Activated CD4-positive, alpha-beta T cell treated with anti-CD3 and anti-CD28 coated beads, Interleukin-2, Interleukin-6, amounts not matched to agents 100 ng/mL and 50 ng/mL, durations not matched to agents 16 hours and 8 hours (primary cell): ENCODE measurements at regions not wholly inside any gene's neighbourhood (a gene's known extent, or its start where the extent isn't known, plus 50 kb on each side); places are given as distances from the start of the nearest gene placed in this dataset.

Source experiments
- DNase-seq: peaks from one replicate; pipeline ENCODE4 v3.0.0-alpha.2; 2020

DNA sequence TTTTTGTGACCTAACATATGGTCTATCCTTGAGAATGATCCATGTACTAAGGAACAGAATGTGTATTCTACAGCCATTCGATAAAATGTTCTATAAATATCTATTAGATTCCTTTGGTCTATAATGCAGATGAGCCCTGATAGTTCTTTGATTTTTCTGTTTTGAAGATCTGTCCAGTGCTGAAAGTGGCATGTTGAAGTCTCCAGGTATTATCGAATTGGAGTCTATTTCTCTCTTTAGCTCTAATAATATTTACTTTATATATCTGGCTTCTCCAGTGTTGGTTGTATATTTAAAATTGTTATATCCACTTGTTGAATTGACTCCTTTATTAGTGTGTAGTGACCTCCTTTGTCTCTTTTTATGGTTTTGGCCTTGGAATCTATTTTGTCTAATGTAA is 377.9 kb downstream of the ARL6IP6 start:
- no peak for DNase-seq

GRCh38 chr2:153091344-153091743 is 372.9 kb downstream of the ARL6IP6 start:
- no peak for DNase-seq

- no peak for DNase-seq
These were observed 360.9 kb downstream of the ARL6IP6 start for GRCh38 chr2:153079315-153079714.

GRCh38 chr2:153077311-153077710 is 358.9 kb downstream of the ARL6IP6 start:
- DNase-seq: no peak

- no peak for DNase-seq
These were observed 355.8 kb downstream of the ARL6IP6 start for GRCh38 chr2:153074207-153074606.

DNA sequence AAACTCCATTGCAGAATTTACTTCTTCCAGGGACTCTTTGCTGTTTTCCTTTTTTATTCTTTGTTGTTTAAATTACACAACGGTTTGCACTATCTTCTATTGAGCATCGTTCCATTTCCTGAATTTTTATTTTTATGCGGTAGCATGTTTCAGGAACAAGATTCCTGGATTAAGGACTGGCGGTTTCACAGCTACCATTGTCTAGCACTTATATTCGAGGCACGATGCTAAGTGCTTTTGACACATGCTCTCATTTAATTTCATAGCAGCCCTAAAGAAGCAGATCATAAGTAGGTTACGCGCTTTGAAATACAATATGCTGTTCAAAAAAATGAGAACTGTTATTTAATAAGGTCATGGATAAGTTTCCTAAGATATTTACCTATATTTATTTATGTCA is 354.4 kb downstream of the ARL6IP6 start:
- DNase-seq: no peak

DNA sequence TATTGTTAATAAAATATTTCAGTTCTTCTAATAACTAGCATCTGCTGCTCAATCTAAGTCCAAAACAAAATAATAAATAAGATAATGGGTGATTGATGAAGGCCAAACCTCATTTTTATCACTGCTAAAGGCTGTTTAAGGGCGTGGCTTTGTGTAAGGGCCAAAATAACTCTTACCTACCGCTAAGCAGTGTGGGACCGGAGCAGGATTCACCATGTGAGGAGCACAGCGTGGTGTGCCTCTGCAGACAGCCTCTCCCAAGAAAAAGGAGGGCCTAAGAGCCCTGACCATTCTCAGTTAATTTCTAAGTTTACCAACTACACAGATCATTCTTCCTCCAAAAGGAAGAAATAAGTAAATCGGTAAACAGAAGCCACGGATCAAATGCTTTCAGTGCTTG is 353.7 kb downstream of the ARL6IP6 start:
- DNase-seq: no peak

- no peak for DNase-seq
These were observed 352.7 kb downstream of the ARL6IP6 start for GRCh38 chr2:153071090-153071489.

GRCh38 chr2:153068915-153069314 is 350.5 kb downstream of the ARL6IP6 start:
- DNase-seq: no peak

DNA sequence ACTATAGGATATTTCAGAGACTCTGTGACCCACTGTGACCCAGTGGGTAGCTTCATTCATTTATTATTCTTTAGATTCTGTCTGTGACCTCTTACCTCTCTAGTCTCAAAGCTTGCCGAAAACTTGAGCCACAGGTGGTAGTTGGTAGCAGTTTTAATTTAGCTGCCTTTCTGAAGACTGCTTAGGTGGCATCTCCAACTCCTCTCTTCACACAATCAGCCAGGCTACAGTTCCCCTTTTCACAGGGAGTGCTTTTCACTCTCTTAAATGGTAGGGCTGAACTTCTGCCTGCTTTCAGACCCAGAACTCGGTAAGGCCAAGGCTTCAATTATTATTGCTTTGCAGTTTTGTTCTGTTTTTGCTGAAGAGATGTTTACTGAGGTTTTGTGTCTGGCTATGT is 349.6 kb downstream of the ARL6IP6 start:
- no peak for DNase-seq

DNA sequence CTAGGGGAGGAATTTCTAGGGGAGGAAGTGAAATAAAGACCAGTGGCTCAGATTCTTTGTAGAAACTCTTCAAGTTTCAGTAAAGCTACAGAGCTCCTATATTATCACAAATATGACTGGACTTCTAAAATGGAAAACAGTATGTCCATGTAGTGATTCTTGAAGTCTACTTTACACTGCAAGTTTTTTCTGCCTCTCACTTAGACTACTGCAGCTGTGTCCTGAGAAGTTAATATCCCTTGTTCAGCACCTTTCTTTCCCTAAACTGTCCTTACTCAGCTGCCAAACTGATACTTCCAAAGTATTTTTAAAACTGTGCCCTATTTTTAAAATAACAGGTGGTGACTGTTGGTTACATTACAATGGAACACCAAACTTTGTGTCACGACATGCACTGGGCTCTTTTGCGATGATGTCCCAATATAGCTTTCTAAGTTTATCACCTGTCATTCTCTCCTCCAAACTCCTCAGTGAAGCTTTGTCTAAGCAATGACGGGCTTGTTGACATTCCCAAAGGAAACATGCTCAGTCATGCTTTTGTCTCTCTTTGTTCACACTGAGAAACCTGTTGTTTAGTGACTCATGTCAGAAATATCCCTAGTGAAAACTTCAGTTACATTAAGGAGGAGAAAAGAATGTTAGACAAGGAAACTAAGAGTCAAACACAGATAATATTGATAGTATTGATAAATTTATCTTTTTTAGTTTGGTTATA is 341.1 kb downstream of the ARL6IP6 start:
- no peak for DNase-seq

DNA sequence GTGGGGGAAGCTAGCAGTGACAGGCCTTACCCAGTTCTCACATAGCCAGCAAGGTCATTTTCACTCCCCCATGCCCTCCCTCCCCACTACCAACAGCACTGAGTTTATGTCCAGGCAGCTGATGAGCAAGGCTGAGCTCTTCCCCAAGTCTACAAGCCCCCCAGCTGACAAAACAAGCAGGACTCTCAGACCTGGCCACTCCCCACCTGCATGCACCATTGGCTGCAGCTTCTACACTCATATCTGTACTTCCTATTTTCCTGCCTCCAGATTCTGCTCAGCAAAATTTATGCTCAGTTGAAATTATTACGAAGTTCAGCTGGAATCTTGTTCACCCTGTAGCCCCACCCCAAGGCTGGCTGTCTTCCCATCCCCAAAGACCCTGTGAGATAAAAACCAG is 339.3 kb downstream of the ARL6IP6 start:
- DNase-seq: no peak

GRCh38 chr2:153055182-153055581 is 336.8 kb downstream of the ARL6IP6 start:
- no peak for DNase-seq

DNA sequence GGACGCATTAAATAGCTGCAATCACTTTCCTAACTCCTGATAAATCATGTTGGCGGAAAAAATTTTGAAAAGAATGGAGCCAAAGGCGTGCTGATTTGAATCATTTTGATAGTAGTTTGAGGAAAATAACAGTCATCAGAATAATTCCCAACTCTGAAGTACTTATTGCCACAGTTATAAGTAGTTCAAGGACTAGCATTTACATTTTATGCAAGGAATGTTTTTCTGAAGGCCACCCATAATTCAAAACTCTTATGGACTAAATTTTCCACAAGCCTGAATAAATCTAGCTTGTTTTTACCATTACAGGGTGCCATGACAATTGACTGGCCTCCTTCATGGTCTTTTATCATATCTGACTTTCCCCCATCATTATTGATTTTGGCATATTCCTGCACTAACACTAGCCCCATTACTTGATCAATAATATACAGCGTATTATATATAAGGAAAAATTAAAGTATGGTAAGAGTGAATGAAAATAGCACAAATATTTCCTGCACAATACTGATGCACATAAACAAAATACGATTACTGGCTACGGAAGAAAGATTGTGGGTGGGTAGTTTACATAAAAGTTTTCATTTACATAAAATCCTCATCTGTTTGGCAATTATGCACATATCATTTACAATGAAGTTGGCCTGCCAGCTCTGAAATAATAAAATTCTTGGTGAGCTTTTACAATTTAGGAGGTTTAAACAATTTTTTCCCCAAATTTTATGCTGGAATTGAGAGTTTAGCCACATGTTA is 334.6 kb downstream of the ARL6IP6 start:
- DNase-seq: no peak

DNA sequence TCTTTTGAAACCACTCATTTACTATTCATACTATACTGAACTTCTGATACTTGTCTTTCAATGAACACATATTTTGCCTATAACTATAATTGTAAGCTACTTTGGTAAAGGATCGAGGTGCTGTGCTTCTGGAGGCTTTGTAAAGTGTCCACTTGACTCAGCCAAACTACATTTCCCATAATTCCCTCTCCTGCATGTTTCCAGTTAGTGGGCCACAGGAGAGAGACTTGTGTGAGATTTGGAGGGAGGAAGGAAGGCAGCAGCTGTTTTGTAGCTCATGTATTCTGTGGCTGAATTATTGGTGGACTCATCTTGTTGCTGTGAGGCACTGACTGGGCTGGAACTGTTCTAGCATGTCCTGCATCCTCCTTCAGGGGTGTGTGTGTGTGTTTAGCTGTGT is 328.8 kb downstream of the ARL6IP6 start:
- DNase-seq: no peak

DNA sequence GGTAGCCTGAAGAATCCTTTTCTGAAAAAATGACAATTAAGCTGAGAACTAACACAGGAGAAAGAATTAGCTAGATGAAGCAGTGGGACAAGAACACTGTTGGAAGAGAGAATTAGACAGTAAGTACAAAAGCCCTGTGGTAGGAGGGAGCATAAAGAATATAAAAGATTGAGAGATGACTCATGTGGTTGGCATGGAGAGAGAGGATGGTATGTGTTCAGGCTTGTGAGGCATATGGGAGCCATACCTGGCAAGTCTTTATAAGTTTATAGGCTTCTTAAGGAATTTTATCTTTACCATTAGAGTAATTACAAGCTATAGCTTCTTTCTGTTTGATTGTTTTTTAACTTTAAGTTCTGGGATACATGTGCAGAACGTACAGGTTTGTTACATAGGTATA is 325.0 kb downstream of the ARL6IP6 start:
- no peak for DNase-seq

DNA sequence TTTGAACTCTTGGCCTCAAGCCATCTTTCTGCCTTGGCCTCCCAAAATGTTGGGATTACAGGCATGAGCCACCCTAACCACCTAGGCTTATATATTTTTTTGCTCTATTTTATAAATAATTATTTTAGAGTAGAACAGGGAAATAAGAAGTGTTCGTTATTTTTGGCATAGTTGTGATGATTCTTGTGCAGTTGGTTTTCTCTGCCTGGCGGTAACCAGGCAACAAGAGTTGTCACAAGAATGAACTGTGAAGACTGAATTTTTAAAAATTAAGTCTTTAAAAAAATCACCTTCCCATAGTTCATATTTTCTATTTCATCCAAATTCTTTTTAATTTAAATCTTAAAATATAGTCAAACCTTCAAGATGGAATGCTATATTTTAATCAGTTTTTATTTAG is 310.2 kb downstream of the ARL6IP6 start:
- no peak for DNase-seq

GRCh38 chr2:153027533-153027932 is 309.1 kb downstream of the ARL6IP6 start:
- no peak for DNase-seq

DNA sequence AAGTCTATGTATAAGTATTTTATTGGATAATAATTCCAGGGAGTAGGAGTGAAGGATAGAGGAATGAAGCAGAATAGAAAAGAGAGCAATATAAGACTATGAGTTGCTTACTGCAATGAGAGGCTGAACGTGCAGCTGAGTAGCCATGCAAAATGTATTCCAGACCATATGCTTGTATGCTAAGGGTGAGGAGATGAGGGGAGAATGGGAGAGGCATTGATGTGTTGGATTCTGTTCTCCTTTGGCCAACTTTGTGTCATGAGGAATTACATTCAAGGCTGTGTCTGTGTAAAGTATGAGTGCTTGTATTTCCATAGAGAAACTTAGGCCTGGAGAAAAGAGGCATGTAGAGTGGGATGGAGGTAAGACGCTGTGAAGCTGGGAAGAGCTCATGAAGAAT is 301.8 kb downstream of the ARL6IP6 start:
- no peak for DNase-seq

GRCh38 chr2:153005071-153005730 is 286.8 kb downstream of the ARL6IP6 start:
- DNase-seq: no peak

DNA sequence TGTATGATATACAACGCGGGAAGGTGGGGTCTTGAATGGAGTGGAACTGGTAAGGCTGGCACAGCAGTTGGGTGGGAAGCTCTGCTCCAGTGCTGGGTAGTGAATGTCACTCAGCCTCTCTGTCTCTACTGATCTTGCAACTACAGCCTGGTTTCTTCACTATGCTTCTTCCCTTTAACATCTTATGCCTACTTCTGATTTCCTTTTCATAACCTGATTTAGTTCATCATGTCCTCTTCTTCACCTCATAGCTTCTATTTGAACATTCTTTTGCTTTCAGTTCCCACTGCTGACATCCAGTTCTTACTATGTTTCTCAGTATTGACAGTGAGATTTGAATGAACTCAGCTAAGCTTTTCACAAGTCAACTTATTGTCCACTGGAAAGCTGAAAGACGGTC is 286.2 kb downstream of the ARL6IP6 start:
- no peak for DNase-seq

DNA sequence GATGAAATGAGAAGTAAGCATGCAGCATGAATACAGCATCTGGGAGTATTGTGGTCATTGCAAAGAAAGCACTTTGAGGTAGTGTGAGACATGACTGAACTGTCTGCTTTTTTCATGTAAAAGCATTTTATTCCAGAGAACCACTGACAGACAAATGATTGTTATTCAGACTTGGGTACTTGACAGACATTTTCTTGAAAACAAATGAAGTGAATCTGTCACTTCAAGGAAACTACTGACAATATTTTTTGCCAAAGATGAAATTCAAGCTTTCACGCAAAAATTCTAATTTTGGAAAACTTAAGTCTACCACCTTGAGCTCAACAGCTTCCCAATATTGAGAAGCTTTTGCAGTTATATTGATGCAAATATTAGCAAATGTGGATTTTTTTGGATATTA is 255.7 kb downstream of the ARL6IP6 start:
- DNase-seq: no peak

DNA sequence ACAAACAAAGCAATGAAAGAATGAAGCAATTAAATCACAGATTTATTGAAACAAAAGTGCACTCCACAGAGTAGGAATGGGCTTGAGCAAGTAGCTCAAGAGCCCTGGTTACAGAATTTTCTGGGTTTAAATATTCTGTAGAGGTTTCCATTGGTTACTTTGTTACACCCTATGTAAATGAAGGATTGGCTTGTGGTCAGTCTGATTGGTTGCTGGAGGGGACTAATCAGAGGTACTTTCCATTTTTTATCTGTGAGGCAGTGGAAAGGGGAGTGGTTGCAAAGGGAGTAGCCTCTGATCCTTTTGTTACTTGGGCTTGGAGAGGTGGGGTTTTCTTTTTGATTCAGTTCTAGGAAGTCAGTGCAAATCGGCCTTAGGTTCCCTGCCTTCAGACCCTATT is 253.3 kb downstream of the ARL6IP6 start:
- DNase-seq: no peak

GRCh38 chr2:152962446-152962845 is 244.0 kb downstream of the ARL6IP6 start:
- no peak for DNase-seq
